GM12878 (cell line): ENCODE measurements at regions not wholly inside any gene's neighbourhood (a gene's known extent, or its start where the extent isn't known, plus 50 kb on each side); places are given as distances from the start of the nearest gene placed in this dataset.
A peak's percentile ranks its signal among the peaks of the same experiment; 100 is the strongest.
"Not testable (repeated sequence)": the region's sequence is repeated elsewhere in the genome, so short reads cannot be mapped to it uniquely, and the experiment has no call there.

ENCODE experiments used
- ATAC-seq: fragments of 200-7000 bp; cut with Tn5 transposase; 3 replicates; pipeline ENCODE4 v1.9.1; 2020; ENCODE audit warnings: mild to moderate bottlenecking, moderate library complexity
- BruUV-seq: library from RNA; stranded (reverse); fragments of 400-500 nt; replicated peaks from 2 replicates; lab custom pipeline; 2021; lab: Mats Ljungman, UMichigan
- CTCF ChIA-PET: fragments of 300-600 bp; sonication (Branson Sonifier 250); formaldehyde crosslinking; extraction: SDS; loops from one replicate; lab custom pipeline; 2021; ENCODE audit warnings: inconsistent platforms; lab: Yijun Ruan, JAX
- POLR2A ChIA-PET: fragments of 350-600 bp; formaldehyde crosslinking; extraction: SDS; loops from one replicate; lab custom pipeline; 2021; ENCODE audit warnings: inconsistent platforms; lab: Charles Lee
- RAD21 ChIA-PET: fragments of 300-600 bp; sonication (Branson Sonifier 250); formaldehyde crosslinking; loops from one replicate; lab custom pipeline; 2023; ENCODE audit warnings: antibody characterized with exemption; ENCODE audit not compliant: unreplicated experiment; lab: Charles Lee
- SMC1A ChIA-PET: fragments of 300-600 bp; sonication (Branson Sonifier 250); formaldehyde crosslinking; loops from one replicate; lab custom pipeline; 2023; ENCODE audit not compliant: unreplicated experiment, uncharacterized antibody; lab: Charles Lee
- DNase-seq: peaks from one replicate; pipeline ENCODE4 v3.0.0-alpha.2; 2011; ENCODE audit warnings: low read depth, low spot score
- FAIRE-seq: peaks from 3 replicates; lab custom pipeline; 2011; peaks lifted over from hg19 to GRCh38; lab: Jason Lieb, UNC
- H2AFZ ChIP-seq: 2 replicates; pipeline ENCODE4 v1.6.0; 2011; ENCODE audit warnings: low read depth, low read length, control low read depth; ENCODE audit not compliant: control insufficient read depth
- H3K27ac ChIP-seq: 2 replicates; pipeline ENCODE4 v1.5.1; 2011; ENCODE audit warnings: control low read depth; ENCODE audit not compliant: control insufficient read depth, insufficient read depth
- H3K27me3 ChIP-seq, 2 experiments: replicated peaks in 1 of 2; 2 replicates each; pipeline versions ENCODE4 v1.6.0 to v1.6.1; 2011; ENCODE audit warnings: low read length in 1 of 2; ENCODE audit not compliant: control insufficient read depth in 2 of 2, insufficient read depth in 2 of 2
- H3K36me3 ChIP-seq, 2 experiments: 2 replicates each; pipeline ENCODE4 v1.5.1; 2011; ENCODE audit warnings: low read length in 1 of 2; ENCODE audit not compliant: control insufficient read depth in 2 of 2, insufficient read depth in 2 of 2
- H3K4me1 ChIP-seq: 2 replicates; pipeline ENCODE4 v1.6.1; 2011; ENCODE audit warnings: mild to moderate bottlenecking, low read length, moderate library complexity, mixed read lengths; ENCODE audit not compliant: control insufficient read depth, insufficient read depth
- H3K4me2 ChIP-seq: 2 replicates; pipeline ENCODE4 v1.6.0; 2011; ENCODE audit warnings: control low read depth; ENCODE audit not compliant: control insufficient read depth, insufficient read depth
- H3K4me3 ChIP-seq: fragments of 200-600 bp; sonication (generic); 2 replicates; pipeline ENCODE4 v1.5.1; 2016
- H3K79me2 ChIP-seq: 2 replicates; pipeline ENCODE4 v1.6.0; 2011; ENCODE audit warnings: low read length; ENCODE audit not compliant: control insufficient read depth, insufficient read depth
- H3K9ac ChIP-seq: 2 replicates; pipeline ENCODE4 v1.8.0; 2011; ENCODE audit warnings: low read length, control low read depth, mixed read lengths; ENCODE audit not compliant: control insufficient read depth, insufficient read depth
- H3K9me3 ChIP-seq: replicated peaks from 3 replicates; pipeline ENCODE4 v1.5.1; 2011; ENCODE audit warnings: mild to moderate bottlenecking, low read length; ENCODE audit not compliant: control insufficient read depth, insufficient read depth
- H4K20me1 ChIP-seq: 2 replicates; pipeline ENCODE4 v1.6.0; 2011; ENCODE audit not compliant: control insufficient read depth, insufficient read depth
- ATF7 ChIP-seq: fragments of 450-650 bp; IDR thresholded peaks from 2 replicates; pipeline ENCODE4 v1.6.1; 2016; ENCODE audit warnings: low read depth, mild to moderate bottlenecking
- BHLHE40 ChIP-seq, 2 experiments: fragments of 450-650 bp in 1 of 2; IDR thresholded peaks; 2 replicates each; pipeline ENCODE4 v1.6.1; 2011 to 2017; ENCODE audit warnings: low read depth in 2 of 2, borderline replicate concordance in 1 of 2, improper control_type of control experiment in 1 of 2, low read length in 1 of 2, mild to moderate bottlenecking in 1 of 2
- IKZF1 ChIP-seq: fragments of 450-650 bp; conservative IDR thresholded peaks from 2 replicates; pipeline ENCODE4 v1.6.1; 2017; ENCODE audit warnings: antibody characterized with exemption, mild to moderate bottlenecking
- IKZF2 ChIP-seq, 2 experiments: fragments of 450-650 bp; IDR thresholded peaks; 2 replicates each; pipeline ENCODE4 v1.6.1; 2017; ENCODE audit warnings: mild to moderate bottlenecking in 2 of 2, moderate library complexity in 2 of 2
- MEF2A ChIP-seq: IDR thresholded peaks from 2 replicates; pipeline ENCODE4 v1.6.1; 2011; ENCODE audit warnings: low read depth, mild to moderate bottlenecking, low read length, moderate library complexity; ENCODE audit not compliant: insufficient read depth
- MEF2B ChIP-seq: fragments of 450-650 bp; IDR thresholded peaks from 2 replicates; pipeline ENCODE4 v1.6.1; 2018; ENCODE audit warnings: mild to moderate bottlenecking, moderate library complexity; ENCODE audit not compliant: partially characterized antibody, poor library complexity, severe bottlenecking
- MTA2 ChIP-seq: fragments of 450-650 bp; IDR thresholded peaks from 2 replicates; pipeline ENCODE4 v1.6.1; 2016; ENCODE audit warnings: low read depth, mild to moderate bottlenecking, moderate library complexity
- NR2F1 ChIP-seq: fragments of 450-650 bp; conservative IDR thresholded peaks from 2 replicates; pipeline ENCODE4 v1.6.1; 2017; ENCODE audit warnings: mild to moderate bottlenecking
- RELB ChIP-seq: fragments of 450-650 bp; IDR thresholded peaks from 2 replicates; pipeline ENCODE4 v1.6.1; 2017; ENCODE audit warnings: low read depth, mild to moderate bottlenecking, moderate library complexity
- RUNX3 ChIP-seq: IDR thresholded peaks from 2 replicates; pipeline ENCODE4 v1.6.1; 2012; ENCODE audit warnings: low read length, inconsistent platforms
- TCF12 ChIP-seq: IDR thresholded peaks from 2 replicates; pipeline ENCODE4 v1.6.1; 2011; ENCODE audit warnings: low read depth, mild to moderate bottlenecking, low read length
- TCF3 ChIP-seq: IDR thresholded peaks from 2 replicates; pipeline ENCODE4 v1.6.1; 2012; ENCODE audit warnings: low read depth, mild to moderate bottlenecking, low read length, borderline replicate concordance; ENCODE audit not compliant: insufficient read depth
- ZNF24 ChIP-seq: fragments of 450-650 bp; IDR thresholded peaks from 2 replicates; pipeline ENCODE4 v1.6.1; 2017; ENCODE audit warnings: antibody characterized with exemption, mild to moderate bottlenecking
- WGBS: methylation state at CpG from one replicate; pipeline ENCODE4 v1.1.6; 2016; ENCODE audit warnings: low lambda C conversion rate; ENCODE audit not compliant: insufficient replicate concordance, insufficient coverage; ENCODE audit errors: missing lambda C conversion rate; 5-methylcytosine and 5-hydroxymethylcytosine counted together
- in situ Hi-C: fragments of 300-500 bp; cut with MboI; formaldehyde crosslinking; loops from 9 replicates; pipeline ENCODE4 v1.14.3; 2018; ENCODE audit warnings: mixed read lengths
- intact Hi-C: fragments of 100-400 bp; cut with micrococcal nuclease; formaldehyde crosslinking; loops from one replicate; pipeline ENCODE4 v1.14.2; 2022; ENCODE audit not compliant: unreplicated experiment

- POLR2A ChIA-PET, H3K9me3 ChIP-seq, intact Hi-C loops, H3K4me3 ChIP-seq, ATAC-seq, H3K4me1 ChIP-seq, H3K27ac ChIP-seq, CTCF ChIA-PET, FAIRE-seq, in situ Hi-C loops, SMC1A ChIA-PET, H3K36me3 ChIP-seq, H2AFZ ChIP-seq, DNase-seq, H3K4me2 ChIP-seq, H3K27me3 ChIP-seq, RAD21 ChIA-PET, H3K79me2 ChIP-seq, H3K9ac ChIP-seq, H4K20me1 ChIP-seq, BruUV-seq: not testable (repeated sequence)
- 32% methylated on average over 2 of the region's 2 CpGs for WGBS
Observed at GRCh38 chr7:6982375-6982774, 156.3 kb upstream of the CCZ1B start.

- H3K79me2 ChIP-seq, DNase-seq, H3K27me3 ChIP-seq, H3K4me1 ChIP-seq, H3K9me3 ChIP-seq, intact Hi-C loops, ATAC-seq, H3K4me2 ChIP-seq, H3K27ac ChIP-seq, CTCF ChIA-PET, H3K9ac ChIP-seq, H2AFZ ChIP-seq, RAD21 ChIA-PET, in situ Hi-C loops, POLR2A ChIA-PET, H3K4me3 ChIP-seq, H4K20me1 ChIP-seq, BruUV-seq, H3K36me3 ChIP-seq, SMC1A ChIA-PET, FAIRE-seq: not testable (repeated sequence)
- 1% methylated on average over 4 of the region's 4 CpGs for WGBS
- peak; percentile 48 for TF ChIP-seq RUNX3
- 0 out of 2 replicates have a peak, but pooled peaks have one; percentile 39 for TF ChIP-seq MEF2A
- TF ChIP-seq TCF3: 0 out of 2 replicates have a peak, but pooled peaks have one; percentile 49
- peak; percentile 74 for TF ChIP-seq MEF2B
- TF ChIP-seq NR2F1: peak; percentile 60
- 0 out of 2 replicates have a peak, but pooled peaks have one; percentile 8 for TF ChIP-seq ZNF24
- TF ChIP-seq ATF7: peak; percentile 21; the same call in 1 of the 2 replicates
- TF ChIP-seq BHLHE40 (IDR thresholded peaks at IDR 0.05; ENCODE audit: borderline replicate concordance in 1 of 2, low read depth in 2 of 2, low read length in 1 of 2): peak in 1 of 2 experiments; percentile 79; a peak in 2 of 4 replicates
- TF ChIP-seq RELB: peak; percentile 67; the same call in 1 of the 2 replicates
- peak; percentile 59 to 61; a peak in 2 of 4 replicates for TF ChIP-seq IKZF2 (IDR thresholded peaks at IDR 0.05)
- TF ChIP-seq MTA2: peak; percentile 67; the same call in 1 of the 2 replicates
- TF ChIP-seq TCF12: peak; percentile 86
- TF ChIP-seq IKZF1: peak; percentile 50
Observed at GRCh38 chr7:6986892-6987291, 160.8 kb upstream of the CCZ1B start.
